KMS-11 (cell line): ENCODE measurements at regions not wholly inside any gene's neighbourhood (a gene's known extent, or its start where the extent isn't known, plus 50 kb on each side); places are given as distances from the start of the nearest gene placed in this dataset.

Experiments used
- H2AFZ ChIP-seq: fragments of 200-600 bp; sonication (generic); 2 replicates; pipeline ENCODE4 v1.6.1; 2016; ENCODE audit warnings: antibody characterized with exemption, mixed run types, low read depth
- H3K27ac ChIP-seq: fragments of 200-600 bp; sonication (generic); 2 replicates; pipeline ENCODE4 v1.6.1; 2016; ENCODE audit warnings: mild to moderate bottlenecking, mixed run types
- H3K27me3 ChIP-seq: fragments of 200-600 bp; sonication (generic); 2 replicates; pipeline ENCODE4 v1.6.1; 2017; ENCODE audit warnings: mild to moderate bottlenecking, low read depth, mixed run types, moderate library complexity; ENCODE audit not compliant: insufficient read depth
- H3K36me3 ChIP-seq: fragments of 200-600 bp; sonication (generic); 2 replicates; pipeline ENCODE4 v1.6.1; 2017; ENCODE audit warnings: mild to moderate bottlenecking, mixed run types; ENCODE audit not compliant: insufficient read depth
- H3K4me1 ChIP-seq: fragments of 200-600 bp; sonication (generic); 2 replicates; pipeline ENCODE4 v1.6.1; 2016; ENCODE audit warnings: mild to moderate bottlenecking, low read depth, mixed run types; ENCODE audit not compliant: poor library complexity, severe bottlenecking
- H3K4me2 ChIP-seq: fragments of 200-600 bp; sonication (generic); 2 replicates; pipeline ENCODE4 v1.7.0; 2016; ENCODE audit warnings: mild to moderate bottlenecking, mixed run types
- H3K4me3 ChIP-seq: fragments of 200-600 bp; sonication (generic); IDR thresholded peaks from 2 replicates; pipeline ENCODE4 v1.6.1; 2017; ENCODE audit warnings: low read depth, low read length, mixed read lengths; ENCODE audit not compliant: insufficient read depth
- H3K79me2 ChIP-seq: fragments of 200-600 bp; sonication (generic); 2 replicates; pipeline ENCODE4 v1.6.1; 2016; ENCODE audit warnings: low read depth, mixed run types; ENCODE audit not compliant: insufficient read depth
- H3K9ac ChIP-seq: fragments of 200-600 bp; sonication (generic); 2 replicates; pipeline ENCODE4 v1.6.1; 2016; ENCODE audit warnings: mild to moderate bottlenecking, mixed run types
- H4K20me1 ChIP-seq: fragments of 200-600 bp; sonication (generic); 2 replicates; pipeline ENCODE4 v1.6.1; 2016; ENCODE audit warnings: mild to moderate bottlenecking, mixed run types; ENCODE audit not compliant: insufficient read depth
- TF ChIP-seq, protein P1 (sequence below): fragments of 200-600 bp; sonication (generic); conservative IDR thresholded peaks from 2 replicates; pipeline ENCODE4 v1.6.1; 2017; ENCODE audit warnings: low read depth, mild to moderate bottlenecking, antibody characterized with exemption, low read length, moderate library complexity, mixed read lengths

DNA sequence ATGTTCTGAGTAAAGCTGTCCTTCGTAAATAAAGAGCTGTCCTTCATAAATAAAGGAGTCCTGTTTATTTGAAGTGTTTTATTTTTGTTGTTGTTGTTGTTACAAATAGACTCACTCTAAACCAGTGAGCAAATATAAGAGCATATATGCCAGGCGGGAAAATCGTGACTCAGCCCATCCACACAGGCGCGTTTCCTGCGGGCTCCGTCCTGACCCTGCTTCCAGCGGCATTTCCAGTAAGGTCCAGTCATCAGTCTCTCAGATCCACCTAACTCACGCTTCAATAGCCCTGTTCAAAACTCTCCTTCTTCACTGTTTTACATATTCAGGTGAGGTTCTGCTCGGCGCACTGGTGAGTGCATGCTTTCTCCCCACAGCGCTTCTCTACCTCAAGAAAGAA is 277.2 kb upstream of the ADARB2 start:
- H3K9ac ChIP-seq, result no peak overlapping the region
- H3K27ac ChIP-seq, result no peak overlapping the region
- no peaks in the 10 kb centered on the region for H3K27me3 ChIP-seq
- no peaks in the 10 kb centered on the region for H3K36me3 ChIP-seq
- no peaks in the 10 kb centered on the region for H3K4me1 ChIP-seq
- H3K79me2 ChIP-seq, result no peaks in the 10 kb centered on the region
- H3K4me2 ChIP-seq, result no peak overlapping the region
- H3K4me3 ChIP-seq, result no peak overlapping the region
- H4K20me1 ChIP-seq, result no peaks in the 10 kb centered on the region
- TF ChIP-seq, protein P1, sequence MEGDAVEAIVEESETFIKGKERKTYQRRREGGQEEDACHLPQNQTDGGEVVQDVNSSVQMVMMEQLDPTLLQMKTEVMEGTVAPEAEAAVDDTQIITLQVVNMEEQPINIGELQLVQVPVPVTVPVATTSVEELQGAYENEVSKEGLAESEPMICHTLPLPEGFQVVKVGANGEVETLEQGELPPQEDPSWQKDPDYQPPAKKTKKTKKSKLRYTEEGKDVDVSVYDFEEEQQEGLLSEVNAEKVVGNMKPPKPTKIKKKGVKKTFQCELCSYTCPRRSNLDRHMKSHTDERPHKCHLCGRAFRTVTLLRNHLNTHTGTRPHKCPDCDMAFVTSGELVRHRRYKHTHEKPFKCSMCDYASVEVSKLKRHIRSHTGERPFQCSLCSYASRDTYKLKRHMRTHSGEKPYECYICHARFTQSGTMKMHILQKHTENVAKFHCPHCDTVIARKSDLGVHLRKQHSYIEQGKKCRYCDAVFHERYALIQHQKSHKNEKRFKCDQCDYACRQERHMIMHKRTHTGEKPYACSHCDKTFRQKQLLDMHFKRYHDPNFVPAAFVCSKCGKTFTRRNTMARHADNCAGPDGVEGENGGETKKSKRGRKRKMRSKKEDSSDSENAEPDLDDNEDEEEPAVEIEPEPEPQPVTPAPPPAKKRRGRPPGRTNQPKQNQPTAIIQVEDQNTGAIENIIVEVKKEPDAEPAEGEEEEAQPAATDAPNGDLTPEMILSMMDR, result no peak
- H2AFZ ChIP-seq, result no peak overlapping the region

DNA sequence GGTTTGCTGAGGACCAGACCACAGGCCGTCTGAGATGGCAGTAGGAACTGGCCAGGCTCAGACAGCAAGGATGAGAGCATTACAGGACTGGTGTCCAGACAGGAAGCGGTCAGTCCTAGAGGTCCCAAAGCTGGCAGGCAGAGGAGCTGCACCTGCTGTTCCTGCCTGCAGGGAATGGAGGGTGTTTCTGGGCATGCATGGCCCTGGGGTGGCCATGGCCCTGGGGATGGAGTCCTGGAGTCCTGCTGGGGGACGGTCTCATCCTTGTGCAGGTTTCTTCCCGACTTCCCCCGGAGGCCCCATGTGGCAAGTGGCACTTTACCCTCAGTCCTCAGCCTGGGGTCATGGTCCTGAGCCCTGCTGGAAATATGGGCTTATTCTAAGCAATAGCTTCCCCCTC is 274.9 kb upstream of the ADARB2 start:
- Histone ChIP-seq H2AFZ (no peak overlapping the region), H3K79me2 (no peaks in the 10 kb centered on the region), H3K4me1 (no peaks in the 10 kb centered on the region), H4K20me1 (no peaks in the 10 kb centered on the region), H3K9ac (no peak overlapping the region), H3K4me2 (no peak overlapping the region), H3K36me3 (no peaks in the 10 kb centered on the region), H3K27ac (no peak overlapping the region), H3K4me3 (no peak overlapping the region), H3K27me3 (no peaks in the 10 kb centered on the region)
- TF ChIP-seq, protein P1, result no peak

DNA sequence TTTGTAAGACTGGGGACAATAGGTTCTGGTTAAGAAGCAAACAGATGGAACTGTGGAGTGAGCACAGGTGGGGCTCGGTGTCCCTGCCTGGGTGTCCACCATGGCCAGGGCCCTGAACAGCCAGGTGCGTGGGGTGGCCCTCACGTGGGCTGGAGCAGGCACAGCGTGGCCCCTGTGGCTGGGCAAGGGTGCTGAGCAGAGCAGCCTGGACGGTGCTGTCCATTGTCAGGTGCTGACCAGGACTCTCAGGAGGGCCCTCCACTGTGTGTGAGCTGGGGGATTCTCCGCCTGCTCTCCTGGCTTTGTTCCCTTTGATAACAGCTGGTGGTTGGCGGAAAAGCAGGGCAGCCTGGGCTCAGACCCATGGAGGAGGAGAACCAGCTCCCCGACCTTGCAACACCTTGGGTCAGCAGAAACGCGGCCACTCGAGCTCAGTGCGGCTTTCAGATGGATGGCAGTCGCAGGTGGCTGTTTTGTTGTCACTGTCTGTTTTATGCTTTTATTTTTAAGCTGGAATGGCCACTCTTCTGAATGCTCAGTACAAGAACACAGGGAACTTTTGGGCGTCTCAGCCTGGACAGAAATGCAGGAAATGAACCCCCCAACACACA is 273.9 kb upstream of the ADARB2 start:
- no peaks in the 10 kb centered on the region for H4K20me1 ChIP-seq
- no peak overlapping the region for H3K27ac ChIP-seq
- TF ChIP-seq, protein P1, result no peak
- H3K4me1 ChIP-seq, result no peaks in the 10 kb centered on the region
- H3K9ac ChIP-seq, result no peak overlapping the region
- H3K27me3 ChIP-seq, result no peaks in the 10 kb centered on the region
- H3K4me3 ChIP-seq, result no peak overlapping the region
- no peak overlapping the region for H2AFZ ChIP-seq
- H3K79me2 ChIP-seq, result no peaks in the 10 kb centered on the region
- H3K36me3 ChIP-seq, result no peaks in the 10 kb centered on the region
- H3K4me2 ChIP-seq, result no peak overlapping the region

DNA sequence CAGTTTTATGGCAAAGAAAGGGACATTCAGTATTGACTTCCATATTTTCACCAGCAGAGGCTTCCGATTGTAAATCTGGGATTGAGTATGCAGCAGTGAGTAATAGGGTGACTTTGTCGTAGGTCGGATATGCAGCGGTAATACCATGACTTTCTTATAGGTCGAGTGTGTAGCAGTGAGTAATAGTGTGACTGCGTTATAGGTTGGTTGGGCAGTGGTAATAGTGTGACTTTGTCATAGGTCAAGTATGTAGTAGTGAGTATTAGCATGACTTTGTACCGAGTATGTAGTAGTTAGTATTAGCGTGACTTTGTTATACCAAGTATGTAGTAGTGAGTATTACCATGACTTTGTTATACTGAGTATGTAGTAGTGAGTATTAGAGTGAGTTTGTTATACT is 268.2 kb upstream of the ADARB2 start:
- H3K27me3 ChIP-seq, result no peaks in the 10 kb centered on the region
- no peaks in the 10 kb centered on the region for H3K79me2 ChIP-seq
- H3K4me1 ChIP-seq, result no peaks in the 10 kb centered on the region
- no peak overlapping the region for H3K4me3 ChIP-seq
- H3K27ac ChIP-seq, result no peak overlapping the region
- H2AFZ ChIP-seq, result no peak overlapping the region
- no peak overlapping the region for H3K4me2 ChIP-seq
- no peak overlapping the region for H3K9ac ChIP-seq
- TF ChIP-seq, protein P1, result no peak
- H4K20me1 ChIP-seq, result no peaks in the 10 kb centered on the region
- H3K36me3 ChIP-seq, result no peaks in the 10 kb centered on the region

DNA sequence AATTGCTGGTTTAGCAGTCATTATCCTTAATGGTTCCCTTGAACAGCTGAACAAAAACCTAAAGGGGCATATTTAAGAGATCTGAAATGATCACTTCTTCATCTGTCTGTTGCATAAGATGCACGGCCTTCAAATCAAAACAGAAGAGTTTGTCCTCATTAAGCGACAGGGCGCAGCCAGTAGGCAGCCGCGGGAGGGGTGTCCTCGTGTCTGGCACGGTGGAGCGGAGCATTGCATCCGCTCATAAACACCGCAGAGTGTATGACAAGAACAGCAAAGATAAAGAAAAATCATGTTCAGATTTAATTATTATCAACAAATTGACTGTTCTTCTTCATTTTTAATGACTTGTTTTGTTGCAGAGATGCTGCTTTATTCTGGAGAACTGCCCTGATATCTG is 255.6 kb upstream of the ADARB2 start:
- H3K4me1 ChIP-seq, result no peaks in the 10 kb centered on the region
- H3K4me3 ChIP-seq, result no peak overlapping the region
- H3K79me2 ChIP-seq, result no peaks in the 10 kb centered on the region
- H3K27me3 ChIP-seq, result no peaks in the 10 kb centered on the region
- no peak overlapping the region for H3K9ac ChIP-seq
- H2AFZ ChIP-seq, result no peak overlapping the region
- H3K27ac ChIP-seq, result no peak overlapping the region
- H3K4me2 ChIP-seq, result no peak overlapping the region
- H4K20me1 ChIP-seq, result no peaks in the 10 kb centered on the region
- TF ChIP-seq, protein P1, result no peak
- H3K36me3 ChIP-seq, result no peaks in the 10 kb centered on the region
